Astrocyte (in vitro differentiated cells and primary cell): ENCODE measurements at regions not wholly inside any gene's neighbourhood (a gene's known extent, or its start where the extent isn't known, plus 50 kb on each side); places are given as distances from the start of the nearest gene placed in this dataset.
A peak's percentile ranks its signal among the peaks of the same experiment; 100 is the strongest.
"Not testable (repeated sequence)": the region's sequence is repeated elsewhere in the genome, so short reads cannot be mapped to it uniquely, and the experiment has no call there.

Experiments
- DNase-seq: peaks from one replicate; pipeline ENCODE4 v3.0.0-alpha.2; 2010; ENCODE audit warnings: low read depth
- FAIRE-seq: peaks from 2 replicates; lab custom pipeline; 2011; peaks lifted over from hg19 to GRCh38; lab: Jason Lieb, UNC
- H2AFZ ChIP-seq: 2 replicates; pipeline ENCODE4 v1.6.0; 2012; ENCODE audit warnings: low read depth, low read length, inconsistent platforms
- H3K27ac ChIP-seq: 2 replicates; pipeline ENCODE4 v1.5.1; 2011; ENCODE audit warnings: low read depth, low read length, inconsistent platforms
- H3K27me3 ChIP-seq: 2 replicates; pipeline ENCODE4 v1.6.0; 2011; ENCODE audit warnings: low read length, inconsistent platforms; ENCODE audit not compliant: insufficient read depth
- H3K36me3 ChIP-seq: 2 replicates; pipeline ENCODE4 v1.5.1; 2011; ENCODE audit warnings: low read length, inconsistent platforms; ENCODE audit not compliant: insufficient read depth
- H3K4me1 ChIP-seq: 2 replicates; pipeline ENCODE4 v1.5.1; 2011; ENCODE audit warnings: low read length, inconsistent platforms; ENCODE audit not compliant: insufficient read depth
- H3K4me2 ChIP-seq: 2 replicates; pipeline ENCODE4 v1.6.0; 2012; ENCODE audit warnings: low read length, inconsistent platforms
- H3K4me3 ChIP-seq: 2 replicates; pipeline ENCODE4 v1.5.1; 2011; ENCODE audit warnings: low read depth, mild to moderate bottlenecking, low read length, inconsistent platforms; ENCODE audit not compliant: insufficient read depth
- H3K79me2 ChIP-seq: 2 replicates; pipeline ENCODE4 v1.6.0; 2012; ENCODE audit warnings: mild to moderate bottlenecking, low read length, inconsistent platforms; ENCODE audit not compliant: insufficient read depth
- H3K9ac ChIP-seq: 2 replicates; pipeline ENCODE4 v1.6.0; 2012; ENCODE audit warnings: mild to moderate bottlenecking, low read length, inconsistent platforms
- H3K9me3 ChIP-seq: 2 replicates; pipeline ENCODE4 v1.5.1; 2012; ENCODE audit warnings: low read depth, mild to moderate bottlenecking, low read length, inconsistent platforms; ENCODE audit not compliant: insufficient read depth
- H4K20me1 ChIP-seq: 2 replicates; pipeline ENCODE4 v1.6.0; 2012; ENCODE audit warnings: low read length, inconsistent platforms; ENCODE audit not compliant: insufficient read depth
- H3K27ac Mint-ChIP-seq: one replicate; pipeline ENCODE4 v1.8.0; 2021; ENCODE audit warnings: mild to moderate bottlenecking, mixed read lengths; ENCODE audit not compliant: unreplicated experiment
- H3K27me3 Mint-ChIP-seq: one replicate; pipeline ENCODE4 v1.8.0; 2021; ENCODE audit warnings: low read depth, mixed read lengths; ENCODE audit not compliant: unreplicated experiment
- H3K36me3 Mint-ChIP-seq: one replicate; pipeline ENCODE4 v1.8.0; 2021; ENCODE audit warnings: low read depth, mixed read lengths; ENCODE audit not compliant: unreplicated experiment
- H3K4me1 Mint-ChIP-seq: one replicate; pipeline ENCODE4 v1.8.0; 2021; ENCODE audit warnings: low read depth, mixed read lengths; ENCODE audit not compliant: unreplicated experiment
- H3K4me3 Mint-ChIP-seq: one replicate; pipeline ENCODE4 v1.8.0; 2021; ENCODE audit warnings: mild to moderate bottlenecking, moderate library complexity, mixed read lengths; ENCODE audit not compliant: unreplicated experiment
- H3K9me3 Mint-ChIP-seq: one replicate; pipeline ENCODE4 v1.8.0; 2021; ENCODE audit warnings: mild to moderate bottlenecking, mixed read lengths; ENCODE audit not compliant: unreplicated experiment
- CTCF ChIP-seq: IDR thresholded peaks from 2 replicates; pipeline ENCODE4 v1.5.1; 2011; ENCODE audit warnings: low read depth, mild to moderate bottlenecking, inconsistent platforms, low read length, moderate library complexity; ENCODE audit not compliant: insufficient read depth
- EZH2 ChIP-seq: IDR thresholded peaks from 2 replicates; pipeline ENCODE4 v1.6.1; 2012; ENCODE audit warnings: mild to moderate bottlenecking, low read length, inconsistent platforms; ENCODE audit not compliant: insufficient read depth

DNA sequence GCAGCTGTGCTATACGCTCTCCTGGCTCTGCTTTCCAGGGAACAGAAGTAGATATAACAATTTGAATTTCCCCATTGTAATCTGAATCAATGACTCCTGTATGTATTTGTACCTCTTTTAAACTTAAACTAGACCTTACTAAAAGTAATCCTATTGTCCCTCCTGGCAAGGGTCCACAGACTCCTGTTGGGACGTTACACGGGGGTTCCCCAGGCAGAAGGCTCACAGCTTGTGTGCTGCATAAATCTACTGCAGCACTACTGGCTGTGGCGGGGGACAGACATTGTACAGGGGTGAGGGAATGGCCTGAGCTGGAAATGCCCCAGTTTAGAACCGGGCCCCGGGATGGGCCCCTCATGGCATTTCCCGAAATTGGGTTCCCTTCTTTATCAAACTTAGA lies 432.2 kb upstream of the SGO1 start:
- not testable (repeated sequence) for H3K4me1 Mint-ChIP-seq, H3K36me3 Mint-ChIP-seq, FAIRE-seq

GRCh38 chr3:20615982-20616381 lies 430.0 kb upstream of the SGO1 start:
- not testable (repeated sequence) for H3K36me3 ChIP-seq, H3K36me3 Mint-ChIP-seq, H3K4me3 Mint-ChIP-seq, DNase-seq, H3K4me3 ChIP-seq, H3K9me3 ChIP-seq, H3K4me2 ChIP-seq, H3K79me2 ChIP-seq, H3K27me3 ChIP-seq, H3K4me1 ChIP-seq, FAIRE-seq, H3K27ac Mint-ChIP-seq, H4K20me1 ChIP-seq, H3K27me3 Mint-ChIP-seq, H2AFZ ChIP-seq, H3K27ac ChIP-seq, H3K4me1 Mint-ChIP-seq, H3K9ac ChIP-seq
- peaks cover 27% of the 10 kb centered on the region for H3K9me3 Mint-ChIP-seq

More for the DNA sequence above, 432.2 kb upstream of the SGO1 start:
- H3K27me3 Mint-ChIP-seq, H3K4me3 ChIP-seq, H3K27me3 ChIP-seq, H3K4me1 ChIP-seq, H3K79me2 ChIP-seq, H3K27ac ChIP-seq, H3K9me3 ChIP-seq, H3K4me3 Mint-ChIP-seq, H3K27ac Mint-ChIP-seq, H3K9ac ChIP-seq, H4K20me1 ChIP-seq, H2AFZ ChIP-seq, DNase-seq, H3K36me3 ChIP-seq, H3K4me2 ChIP-seq: not testable (repeated sequence)
- peaks cover 16% of the 10 kb centered on the region for H3K9me3 Mint-ChIP-seq

DNA sequence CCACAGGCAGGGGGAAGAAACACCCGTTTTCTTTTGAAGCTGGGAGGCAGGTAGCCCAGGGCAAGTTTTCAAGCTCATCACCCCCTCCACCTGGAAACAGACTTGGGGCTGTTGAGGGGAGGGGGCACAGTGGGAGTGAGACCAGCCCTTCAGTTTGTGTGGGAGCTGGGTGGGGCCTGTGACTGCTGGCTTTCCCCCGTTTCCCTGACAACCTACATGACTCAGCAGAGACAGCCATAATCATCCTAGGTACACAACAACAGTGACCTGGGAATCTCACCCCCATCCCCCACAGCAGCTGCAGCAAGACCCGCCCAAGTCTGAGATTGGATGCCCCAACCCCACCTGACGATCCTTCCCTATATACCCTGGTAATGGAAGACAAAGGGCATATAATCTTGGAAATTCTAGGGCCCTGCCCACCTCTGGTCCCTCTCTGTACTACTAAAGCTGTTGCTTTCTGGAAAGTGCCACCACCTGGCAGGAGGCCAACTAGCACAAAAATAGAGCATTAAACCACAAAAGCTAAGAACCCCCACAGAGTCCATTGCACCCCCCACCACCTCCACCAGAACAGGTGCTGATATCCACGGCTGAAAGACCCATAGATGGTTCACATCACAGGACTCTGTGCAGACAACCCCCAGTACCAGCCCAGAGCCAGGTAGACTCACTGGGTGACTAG lies 422.2 kb upstream of the SGO1 start:
- Histone ChIP-seq H4K20me1 (no peaks in the 10 kb centered on the region), H3K4me1 (no peaks in the 10 kb centered on the region), H3K27me3 (no peaks in the 10 kb centered on the region), H2AFZ (no peak overlapping the region), H3K79me2 (no peaks in the 10 kb centered on the region), H3K9me3 (no peaks in the 10 kb centered on the region), H3K9ac (no peak overlapping the region), H3K27ac (no peak overlapping the region), H3K36me3 (no peaks in the 10 kb centered on the region), H3K4me2 (no peak overlapping the region), H3K4me3 (no peak overlapping the region)
- TF ChIP-seq CTCF = no peak
- TF ChIP-seq EZH2 = no peak
- Mint-ChIP-seq H3K4me1 (no peaks in the 10 kb centered on the region), H3K27ac (peak overlapping the region; percentile 38), H3K4me3 (no peak overlapping the region), H3K9me3 (peaks cover 26% of the 10 kb centered on the region), H3K36me3 (no peaks in the 10 kb centered on the region), H3K27me3 (no peaks in the 10 kb centered on the region)
- DNase-seq (no peak), FAIRE-seq (no peak)
